Peyer's patch (tissue), 4 donors: ENCODE measurements at regions not wholly inside any gene's neighbourhood (a gene's known extent, or its start where the extent isn't known, plus 50 kb on each side); places are given as distances from the start of the nearest gene placed in this dataset.

Source experiments
- POLR2A ChIP-seq, 2 donors: fragments of 450-650 bp; IDR thresholded peaks; one replicate each; pipeline ENCODE4 v1.5.1; 2017; ENCODE audit warnings: antibody characterized with exemption in 2 of 2, mild to moderate bottlenecking in 2 of 2, moderate library complexity in 2 of 2
- TF ChIP-seq, protein P1 (sequence below), 6 experiments: fragments of 450-650 bp in 4 of 6; fragments of 200-600 bp in 2 of 6; sonication (generic) in 1 of 6; IDR thresholded peaks; one replicate each; pipeline ENCODE4 v1.5.1; 2017 to 2019; ENCODE audit warnings: antibody characterized with exemption in 6 of 6, mild to moderate bottlenecking in 3 of 6, moderate library complexity in 1 of 6

DNA sequence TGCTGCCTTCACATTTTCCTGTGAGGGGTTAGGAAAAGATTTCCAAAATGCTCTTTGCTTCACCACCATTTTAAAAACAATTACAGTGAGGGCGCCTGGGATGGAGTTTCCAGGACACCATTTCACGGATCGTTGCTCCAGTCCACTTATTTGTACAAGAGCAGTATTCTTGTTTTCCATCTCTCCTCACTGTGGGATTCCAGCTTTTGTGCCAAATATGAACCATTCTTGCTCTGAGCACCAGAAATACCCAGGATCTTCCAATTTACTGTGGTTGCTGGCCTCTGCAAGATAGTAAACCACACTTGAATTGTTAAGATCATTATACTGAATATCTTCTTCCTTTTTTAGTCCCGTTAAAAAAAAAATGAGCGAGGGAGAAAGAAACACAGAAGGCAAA, 899.5 kb downstream of the TLE1 start:
- TF ChIP-seq, protein P1, sequence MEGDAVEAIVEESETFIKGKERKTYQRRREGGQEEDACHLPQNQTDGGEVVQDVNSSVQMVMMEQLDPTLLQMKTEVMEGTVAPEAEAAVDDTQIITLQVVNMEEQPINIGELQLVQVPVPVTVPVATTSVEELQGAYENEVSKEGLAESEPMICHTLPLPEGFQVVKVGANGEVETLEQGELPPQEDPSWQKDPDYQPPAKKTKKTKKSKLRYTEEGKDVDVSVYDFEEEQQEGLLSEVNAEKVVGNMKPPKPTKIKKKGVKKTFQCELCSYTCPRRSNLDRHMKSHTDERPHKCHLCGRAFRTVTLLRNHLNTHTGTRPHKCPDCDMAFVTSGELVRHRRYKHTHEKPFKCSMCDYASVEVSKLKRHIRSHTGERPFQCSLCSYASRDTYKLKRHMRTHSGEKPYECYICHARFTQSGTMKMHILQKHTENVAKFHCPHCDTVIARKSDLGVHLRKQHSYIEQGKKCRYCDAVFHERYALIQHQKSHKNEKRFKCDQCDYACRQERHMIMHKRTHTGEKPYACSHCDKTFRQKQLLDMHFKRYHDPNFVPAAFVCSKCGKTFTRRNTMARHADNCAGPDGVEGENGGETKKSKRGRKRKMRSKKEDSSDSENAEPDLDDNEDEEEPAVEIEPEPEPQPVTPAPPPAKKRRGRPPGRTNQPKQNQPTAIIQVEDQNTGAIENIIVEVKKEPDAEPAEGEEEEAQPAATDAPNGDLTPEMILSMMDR (IDR thresholded peaks at IDR 0.05) = no peak
- no peak for TF ChIP-seq POLR2A (IDR thresholded peaks at IDR 0.05)
